GM21619 (cell line): ENCODE measurements at regions not wholly inside any gene's neighbourhood (a gene's known extent, or its start where the extent isn't known, plus 50 kb on each side); places are given as distances from the start of the nearest gene placed in this dataset.
"Not testable (repeated sequence)": the region's sequence is repeated elsewhere in the genome, so short reads cannot be mapped to it uniquely, and the experiment has no call there.

Experiments
- ATAC-seq: cut with Tn5 transposase; IDR thresholded peaks from one replicate; pipeline ENCODE4 v1.9.1; 2021; ENCODE audit not compliant: unreplicated experiment

GRCh38 chr14:100416921-100417860 lies 94.1 kb downstream of the SLC25A47 start:
- ATAC-seq, result no peak

- no peak for ATAC-seq
Observed at GRCh38 chr14:100419856-100420255, 96.7 kb downstream of the SLC25A47 start.

GRCh38 chr14:100421756-100422470 lies 98.8 kb downstream of the SLC25A47 start:
- ATAC-seq, result no peak

- no peak for ATAC-seq
Observed at GRCh38 chr14:100422556-100423316, 99.6 kb downstream of the SLC25A47 start.

GRCh38 chr14:100423317-100424010 lies 100.3 kb downstream of the SLC25A47 start:
- no peak for ATAC-seq

DNA sequence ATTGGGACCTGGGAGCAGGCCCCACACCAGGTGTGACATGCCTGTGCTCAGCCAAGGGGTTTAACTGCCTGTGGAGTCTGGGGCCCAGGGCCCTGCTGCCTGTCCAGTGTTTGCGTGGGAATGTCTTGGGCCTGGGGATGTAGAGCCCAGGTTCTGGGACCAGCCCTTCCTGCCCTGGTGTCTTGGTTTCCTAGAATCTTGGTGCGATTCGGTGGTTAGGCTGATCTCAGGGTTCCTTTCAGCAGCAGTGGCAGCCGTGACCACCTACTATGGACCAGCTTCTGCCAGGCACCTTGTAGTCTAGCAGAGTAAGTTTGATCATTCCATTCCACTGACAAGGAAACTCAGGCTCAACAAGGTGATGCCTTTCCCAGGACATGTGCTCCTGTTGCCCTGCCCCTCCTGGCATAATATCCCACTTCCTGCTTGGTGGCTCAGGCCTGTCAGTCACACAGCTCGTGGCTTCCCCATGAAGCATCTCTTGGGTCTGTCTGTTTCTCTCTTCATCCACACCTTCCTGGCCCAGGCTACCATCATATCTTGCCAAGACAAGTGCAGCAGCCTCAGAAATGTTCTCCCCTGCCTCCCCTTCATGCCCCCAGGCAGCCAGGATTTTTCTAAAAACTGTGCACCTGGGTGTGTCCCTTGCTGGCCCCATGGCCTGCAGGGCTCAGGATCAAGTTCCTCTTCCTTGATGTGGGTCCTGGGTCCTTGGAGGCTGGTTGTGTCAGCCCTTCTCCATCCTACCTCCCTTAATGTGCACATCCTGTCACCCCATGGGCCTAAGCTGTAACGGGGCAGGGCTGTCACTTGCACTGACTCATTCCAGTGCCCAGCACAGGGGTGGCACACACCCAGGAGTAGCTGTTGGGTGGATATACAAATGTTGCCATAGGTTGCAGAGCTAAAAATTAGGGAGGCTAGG lies 101.6 kb downstream of the SLC25A47 start:
- no peak for ATAC-seq

GRCh38 chr14:100425429-100425827 lies 102.3 kb downstream of the SLC25A47 start:
- no peak for ATAC-seq

- ATAC-seq, result no peak
Observed at GRCh38 chr14:100426314-100426713, 103.2 kb downstream of the SLC25A47 start.

GRCh38 chr14:100427166-100427565 lies 104.0 kb downstream of the SLC25A47 start:
- no peak for ATAC-seq

GRCh38 chr14:100428727-100429126 lies 105.6 kb downstream of the SLC25A47 start:
- no peak for ATAC-seq

DNA sequence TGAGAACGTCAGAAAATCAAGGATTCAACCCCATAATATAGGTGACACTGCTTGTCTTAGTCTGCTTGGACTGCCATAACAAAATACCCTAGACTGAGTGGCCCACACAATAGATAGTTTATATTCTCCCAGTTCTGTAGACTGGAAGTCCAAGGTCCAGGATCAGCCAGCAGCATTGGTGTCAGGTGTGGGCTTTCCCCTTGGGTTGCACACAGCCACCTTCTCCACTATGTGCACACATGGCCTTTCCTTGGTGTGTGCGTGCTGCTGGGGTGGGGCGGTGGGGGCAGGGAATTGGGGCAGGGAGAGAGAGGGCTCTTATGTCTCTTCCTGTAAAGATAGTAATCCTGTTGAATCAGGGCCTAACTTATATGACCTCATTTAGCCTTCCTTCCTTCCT lies 106.4 kb downstream of the SLC25A47 start:
- no peak for ATAC-seq

DNA sequence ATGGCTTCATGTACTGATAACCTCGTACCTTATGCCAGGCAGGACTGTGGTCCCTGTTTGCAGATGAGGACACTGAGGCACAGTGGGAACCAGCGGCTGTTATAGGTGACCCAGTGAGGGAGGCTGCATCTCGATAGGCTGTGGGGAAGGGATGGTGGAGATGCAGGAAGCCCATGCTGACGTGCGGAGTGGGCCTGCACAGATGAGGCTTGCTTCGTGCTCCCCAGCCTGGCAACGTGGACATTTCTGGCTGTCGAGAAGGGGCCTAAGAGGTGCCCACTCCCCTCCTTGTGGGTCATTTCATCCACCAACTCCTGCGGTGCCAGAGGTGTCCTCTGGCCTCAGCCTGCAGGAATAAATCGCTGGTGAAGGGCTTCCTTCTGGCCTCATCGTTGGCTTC lies 107.4 kb downstream of the SLC25A47 start:
- no peak for ATAC-seq

- ATAC-seq, result not testable (repeated sequence)
Observed at GRCh38 chr14:100431461-100431860, 108.3 kb downstream of the SLC25A47 start.

DNA sequence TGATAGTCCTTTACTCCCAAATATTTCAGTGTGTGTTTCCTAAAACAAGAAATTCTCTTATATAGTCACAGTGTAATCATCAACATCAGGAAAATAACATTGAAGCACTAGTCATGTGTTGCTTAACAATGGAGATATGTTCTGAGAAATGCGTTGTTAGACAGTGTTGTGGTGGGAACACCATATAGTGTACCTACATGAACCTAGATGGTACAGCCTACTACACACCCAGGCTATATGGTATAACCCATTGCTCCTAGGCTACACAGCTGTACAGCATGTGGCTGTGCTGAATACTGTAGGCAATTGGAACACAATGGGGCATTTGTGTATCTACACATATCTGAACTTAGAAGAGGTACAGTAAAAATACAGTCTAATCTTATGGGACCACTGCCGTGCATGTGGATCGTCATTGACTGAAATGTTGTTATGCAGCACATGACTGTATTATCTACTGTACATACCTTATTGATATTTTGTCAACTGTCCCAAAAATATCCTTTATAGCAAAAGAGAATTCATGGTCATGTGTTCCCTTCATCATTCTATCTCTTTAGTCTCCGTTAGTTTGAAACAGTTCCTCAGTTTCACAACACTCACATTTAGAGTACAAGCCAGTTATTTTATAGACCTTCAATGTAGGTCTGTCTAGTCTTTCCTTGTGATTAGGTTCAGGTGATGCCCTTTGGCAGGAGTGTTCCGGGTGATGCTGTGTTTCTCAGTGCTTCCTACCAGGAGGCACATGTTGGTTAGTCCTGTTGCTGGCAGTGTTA lies 109.7 kb downstream of the SLC25A47 start:
- no peak for ATAC-seq

DNA sequence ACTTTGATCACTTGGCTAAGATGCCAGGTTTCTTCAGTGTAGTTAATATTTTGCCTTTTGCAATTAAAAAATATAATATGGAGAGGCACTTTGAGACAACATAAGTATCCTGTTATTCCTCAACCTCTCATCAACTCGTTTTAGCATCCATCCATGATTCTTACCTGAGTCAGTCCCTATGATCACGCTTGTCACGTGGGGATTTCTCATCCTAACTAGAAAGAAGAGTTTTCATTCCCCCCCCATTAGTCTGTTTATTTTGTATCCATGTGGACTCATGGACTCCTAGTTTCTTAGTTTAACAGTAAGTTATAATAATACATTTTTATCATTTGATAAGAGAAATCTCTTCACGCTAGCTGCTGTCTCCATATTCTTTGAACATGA lies 110.3 kb downstream of the SLC25A47 start:
- no peak for ATAC-seq

DNA sequence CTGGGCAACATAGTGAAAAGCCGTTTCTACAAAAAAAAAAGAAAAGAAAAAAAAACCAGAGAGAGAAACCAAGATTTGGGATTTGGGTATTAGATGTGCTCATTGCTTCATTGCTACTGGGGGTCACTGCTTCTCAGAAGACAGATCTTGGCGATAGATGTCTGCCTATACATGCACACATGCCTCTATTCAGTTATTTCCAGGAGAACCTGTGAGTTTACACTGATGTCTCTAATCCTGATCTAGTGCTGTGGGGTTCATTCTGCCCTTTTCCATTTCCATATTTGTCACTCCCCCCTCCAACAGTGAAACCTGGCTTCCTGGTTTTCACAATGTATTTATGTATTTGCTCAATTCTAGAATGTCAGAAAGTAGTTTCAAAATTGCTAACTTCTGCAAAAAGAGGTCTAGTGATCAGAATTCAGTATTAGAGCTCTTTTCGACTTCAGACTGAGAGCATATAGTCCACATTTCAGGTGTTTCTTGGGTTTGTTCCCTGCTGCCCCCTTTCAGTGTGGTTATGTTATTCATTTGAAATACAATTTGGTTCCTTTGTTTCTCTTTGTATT lies 111.0 kb downstream of the SLC25A47 start:
- no peak for ATAC-seq

DNA sequence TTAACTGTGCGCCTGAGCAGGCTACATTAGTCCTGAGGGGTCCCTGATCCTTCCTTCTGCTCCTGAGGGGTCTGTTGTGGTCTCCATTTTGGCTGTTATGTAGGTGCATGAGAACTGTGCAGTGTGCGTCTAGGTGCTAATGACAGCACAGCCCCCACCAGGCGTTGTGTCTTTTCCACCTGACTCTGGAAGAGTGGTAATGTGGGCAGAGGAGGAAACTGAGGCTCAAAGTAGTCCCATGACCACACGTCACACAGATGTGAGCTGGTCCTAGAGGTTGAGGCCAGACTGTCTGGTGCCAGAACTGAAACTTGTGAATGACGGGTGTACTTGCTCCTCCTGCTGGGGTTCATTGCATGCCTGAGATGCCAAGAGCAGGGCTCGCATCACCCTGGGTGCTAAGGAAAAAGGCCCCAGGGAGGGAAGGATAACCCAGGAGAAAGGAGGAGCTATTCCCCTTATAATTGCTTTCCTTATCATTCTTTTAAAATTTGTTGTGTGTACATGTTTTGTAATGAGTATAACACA lies 111.8 kb downstream of the SLC25A47 start:
- no peak for ATAC-seq

- ATAC-seq, result no peak
Observed at GRCh38 chr14:100435459-100435858, 112.3 kb downstream of the SLC25A47 start.
